Fibroblast of skin of scalp (primary cell): ENCODE measurements at regions not wholly inside any gene's neighbourhood (a gene's known extent, or its start where the extent isn't known, plus 50 kb on each side); places are given as distances from the start of the nearest gene placed in this dataset.
A peak's percentile ranks its signal among the peaks of the same experiment; 100 is the strongest.
"Not testable (repeated sequence)": the region's sequence is repeated elsewhere in the genome, so short reads cannot be mapped to it uniquely, and the experiment has no call there.

Source experiments
- DNase-seq: peaks from one replicate; pipeline ENCODE4 v3.0.0-alpha.2; 2013

DNA sequence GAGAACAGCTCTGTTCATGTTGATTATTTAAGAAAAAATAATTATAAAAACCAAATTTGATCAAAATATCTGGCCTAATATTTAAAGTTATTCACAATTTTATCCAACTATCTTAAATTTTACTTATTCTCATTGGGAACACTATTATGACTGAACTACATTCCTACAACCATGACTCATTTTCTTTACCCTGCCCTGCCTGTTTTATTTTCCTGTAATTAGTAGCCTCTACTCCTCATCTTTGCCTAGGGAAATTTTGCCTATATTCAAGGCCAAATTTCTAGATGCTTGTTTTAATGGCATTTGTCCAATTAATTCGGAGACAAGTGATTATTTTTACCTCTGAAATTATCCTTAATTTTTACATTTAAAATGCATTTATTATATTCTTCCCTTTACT, 289.7 kb upstream of the TMEM229A start:
- no peak for DNase-seq

DNA sequence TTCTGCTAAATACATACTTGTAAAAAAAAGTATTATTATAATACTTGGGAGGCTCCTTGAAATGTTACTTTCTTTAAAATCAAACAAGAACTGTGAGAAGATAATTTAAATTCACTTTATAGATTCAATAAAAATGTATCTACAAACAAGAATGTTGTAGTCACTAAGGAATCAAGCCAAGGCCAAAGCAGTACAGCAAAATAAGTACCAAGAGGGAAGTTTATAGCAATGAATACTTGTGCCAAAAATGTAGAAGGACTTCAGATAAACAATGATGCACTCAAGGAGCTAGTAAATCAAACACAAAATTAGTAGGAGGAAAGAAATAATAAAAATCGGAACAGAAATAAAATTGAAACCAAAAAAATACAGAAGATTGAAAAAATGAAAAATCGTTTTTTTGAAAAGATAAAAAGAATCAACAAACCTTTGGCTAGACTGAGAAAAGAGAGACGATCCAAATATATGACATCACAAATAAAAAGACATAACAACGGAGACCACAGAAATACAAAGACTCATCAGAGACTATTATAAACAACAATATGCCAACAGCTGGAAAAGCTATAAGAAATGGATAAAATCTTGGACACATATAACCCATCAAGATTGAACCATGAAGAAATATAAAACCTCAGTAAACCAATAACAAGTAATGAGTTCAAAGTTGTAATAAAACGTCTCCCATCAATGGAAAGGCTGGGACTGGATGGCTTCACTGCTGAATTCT, 286.0 kb upstream of the TMEM229A start:
- no peak for DNase-seq

GRCh38 chr7:124310934-124311390, 278.1 kb upstream of the TMEM229A start:
- no peak for DNase-seq

DNA sequence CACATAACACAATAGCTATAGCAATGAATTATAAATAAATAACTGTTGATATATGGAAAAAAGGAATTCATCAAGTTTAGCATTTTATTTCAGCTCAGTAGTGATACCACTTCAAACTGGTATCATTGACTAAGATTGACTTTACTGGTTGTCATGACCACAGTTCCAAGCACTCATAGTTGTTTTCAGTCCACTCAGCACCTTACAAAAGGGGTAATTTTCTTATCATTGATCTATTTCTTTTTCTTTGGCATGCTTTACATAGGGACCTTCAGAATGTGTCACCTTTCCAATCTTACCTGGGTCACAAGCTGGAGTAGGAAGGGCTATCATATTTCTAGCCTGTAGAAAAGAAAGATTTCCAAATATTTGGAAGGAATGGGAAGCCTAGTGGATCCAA, 275.5 kb upstream of the TMEM229A start:
- DNase-seq, result no peak

DNA sequence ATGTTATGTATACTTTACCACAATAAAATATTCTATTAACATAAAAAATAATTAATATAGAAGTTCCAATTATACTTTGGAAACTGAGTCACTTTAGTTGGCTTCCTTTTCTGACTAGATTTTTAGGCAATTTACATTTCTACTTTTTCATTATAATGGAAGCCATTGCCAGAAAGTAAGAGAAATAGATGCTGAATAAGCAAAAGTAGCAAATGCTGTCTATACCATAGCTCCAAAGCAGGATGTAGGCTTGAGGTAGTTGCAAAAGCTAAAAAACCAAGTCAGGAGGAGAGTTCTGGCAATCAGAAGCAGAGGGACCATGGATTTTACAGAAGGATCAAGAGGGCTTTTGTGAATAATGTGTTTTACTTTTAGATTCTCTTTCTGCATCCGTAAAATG, 262.4 kb upstream of the TMEM229A start:
- DNase-seq, result no peak

- DNase-seq, result no peak
These were observed 252.1 kb upstream of the TMEM229A start for GRCh38 chr7:124284937-124285336.

GRCh38 chr7:124276005-124276622, 243.2 kb upstream of the TMEM229A start:
- peak; percentile 2 for DNase-seq

GRCh38 chr7:124275411-124275810, 242.5 kb upstream of the TMEM229A start:
- DNase-seq, result no peak

- no peak for DNase-seq
These were observed 236.9 kb upstream of the TMEM229A start for GRCh38 chr7:124269774-124270173.

- no peak for DNase-seq
These were observed 234.3 kb upstream of the TMEM229A start for GRCh38 chr7:124267154-124267553.

GRCh38 chr7:124263232-124263827, 230.5 kb upstream of the TMEM229A start:
- DNase-seq, result peak; percentile 4

DNA sequence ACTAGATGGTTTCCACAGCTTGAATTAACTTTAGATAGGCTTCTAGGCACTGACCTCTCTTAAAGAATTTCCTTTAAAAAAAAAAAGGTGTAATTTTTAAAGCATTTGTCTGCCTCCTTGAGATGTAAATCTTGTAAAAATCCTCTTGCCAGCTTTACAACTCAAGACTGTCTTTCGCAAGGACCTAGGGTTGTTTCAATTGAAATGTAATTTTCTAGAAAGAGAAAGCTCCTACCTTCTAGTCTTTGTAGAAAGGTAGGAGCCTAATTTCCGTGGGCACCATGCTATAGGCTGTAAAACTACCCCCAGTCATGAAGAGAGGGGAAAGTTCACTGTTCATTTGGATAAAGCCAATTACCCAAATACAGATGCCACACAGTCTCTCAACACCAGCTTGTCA, 228.8 kb upstream of the TMEM229A start:
- DNase-seq, result no peak

- no peak for DNase-seq
These were observed 224.9 kb upstream of the TMEM229A start for GRCh38 chr7:124257638-124258308.

GRCh38 chr7:124255041-124255655, 222.3 kb upstream of the TMEM229A start:
- no peak for DNase-seq

GRCh38 chr7:124254396-124254795, 221.5 kb upstream of the TMEM229A start:
- DNase-seq, result no peak

- no peak for DNase-seq
These were observed 218.8 kb upstream of the TMEM229A start for GRCh38 chr7:124251636-124252035.

GRCh38 chr7:124250297-124251034, 217.6 kb upstream of the TMEM229A start:
- no peak for DNase-seq

- no peak for DNase-seq
These were observed 214.8 kb upstream of the TMEM229A start for GRCh38 chr7:124247691-124248090.

GRCh38 chr7:124246262-124246863, 213.5 kb upstream of the TMEM229A start:
- DNase-seq, result no peak

- DNase-seq, result not testable (repeated sequence)
These were observed 211.6 kb upstream of the TMEM229A start for GRCh38 chr7:124244469-124244868.

DNA sequence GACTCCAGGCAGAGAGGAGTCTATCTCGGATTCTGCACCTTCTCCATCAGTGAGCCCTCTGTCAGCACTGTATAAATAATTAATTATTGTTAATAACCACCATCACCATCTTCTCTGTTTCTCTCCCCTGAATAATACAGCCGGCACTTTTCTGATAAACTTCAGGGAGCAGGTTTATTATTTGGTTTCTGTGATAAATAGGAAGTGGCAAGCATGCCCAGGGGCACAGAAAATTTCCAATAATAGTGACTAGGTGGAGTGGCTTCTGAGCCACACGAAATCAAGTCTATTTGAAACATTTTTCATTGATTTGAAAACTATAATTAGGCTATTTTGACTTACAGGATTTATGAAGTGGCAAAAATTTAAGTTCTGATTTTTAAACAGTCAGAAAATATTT, 186.8 kb upstream of the TMEM229A start:
- no peak for DNase-seq

GRCh38 chr7:124208642-124209041, 175.8 kb upstream of the TMEM229A start:
- no peak for DNase-seq
